ENCODE measurements at regions not wholly inside any gene's neighbourhood (a gene's known extent, or its start where the extent isn't known, plus 50 kb on each side); places are given as distances from the start of the nearest gene placed in this dataset.

DNA sequence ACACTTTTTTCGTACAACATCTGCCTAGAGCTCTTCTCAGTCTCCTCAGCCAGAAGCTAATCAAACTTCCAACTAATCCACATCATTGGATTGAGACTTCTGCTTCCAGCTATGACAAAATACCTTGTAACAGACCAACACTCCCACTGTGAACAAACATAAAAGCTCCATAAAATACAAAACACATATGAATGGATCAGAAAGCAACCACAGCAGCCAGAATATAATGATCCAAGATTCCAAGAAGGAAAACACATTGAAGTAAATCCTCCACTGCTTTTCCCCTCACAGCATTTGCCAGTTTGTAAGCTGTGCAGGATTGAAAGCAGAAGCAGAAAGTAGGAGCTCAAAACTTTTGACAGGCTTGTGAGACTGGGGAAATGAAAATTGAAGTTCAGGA is 863.2 kb downstream of the TUSC7 start:
- DNase-seq (ENCODE audit: low spot score): no peak
- in situ Hi-C loops (cut with HindIII; ENCODE audit: low sequenced_read_pairs): no loop called here

DNA sequence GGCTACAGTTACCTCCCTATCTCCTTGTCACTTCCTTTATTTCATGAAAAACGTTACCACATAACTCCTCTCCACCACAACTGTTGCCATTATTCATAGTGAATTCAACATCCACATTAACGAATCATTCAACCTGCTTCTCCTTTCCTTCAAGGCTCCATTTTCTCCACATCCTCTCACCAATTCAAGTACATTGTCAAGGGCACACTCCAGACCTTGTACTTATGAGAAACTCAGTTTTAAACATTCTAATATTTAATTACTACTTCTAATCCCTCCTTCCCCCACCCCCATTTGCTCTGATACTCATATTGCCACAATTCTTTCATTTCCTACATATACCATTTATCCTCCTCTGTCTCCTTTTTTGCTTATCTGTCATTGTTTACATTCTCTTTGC is 871.2 kb downstream of the TUSC7 start:
- no peak for DNase-seq (ENCODE audit: low spot score)
- in situ Hi-C loops (cut with HindIII; ENCODE audit: low sequenced_read_pairs): no loop called here

DNA sequence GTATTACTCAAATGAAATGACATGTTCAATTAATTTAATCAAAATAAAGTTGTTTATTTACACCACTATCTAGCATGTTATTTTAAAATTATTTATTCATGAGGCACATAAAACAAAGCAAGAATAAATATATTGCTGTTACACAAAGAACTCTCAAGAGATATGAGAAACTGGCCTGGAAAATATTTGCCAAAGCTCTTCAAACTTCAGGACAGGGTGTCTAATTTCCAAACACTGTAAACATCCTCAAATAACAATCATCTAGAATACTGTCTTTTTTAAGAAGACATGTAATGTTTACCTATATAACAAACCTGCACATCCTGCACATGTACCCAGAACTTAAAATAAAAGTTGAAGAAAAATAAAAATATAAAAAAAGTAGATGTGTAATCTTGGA is 876.6 kb downstream of the TUSC7 start:
- in situ Hi-C loops (cut with HindIII; ENCODE audit: low sequenced_read_pairs): no loop called here
- DNase-seq (ENCODE audit: low spot score): no peak

DNA sequence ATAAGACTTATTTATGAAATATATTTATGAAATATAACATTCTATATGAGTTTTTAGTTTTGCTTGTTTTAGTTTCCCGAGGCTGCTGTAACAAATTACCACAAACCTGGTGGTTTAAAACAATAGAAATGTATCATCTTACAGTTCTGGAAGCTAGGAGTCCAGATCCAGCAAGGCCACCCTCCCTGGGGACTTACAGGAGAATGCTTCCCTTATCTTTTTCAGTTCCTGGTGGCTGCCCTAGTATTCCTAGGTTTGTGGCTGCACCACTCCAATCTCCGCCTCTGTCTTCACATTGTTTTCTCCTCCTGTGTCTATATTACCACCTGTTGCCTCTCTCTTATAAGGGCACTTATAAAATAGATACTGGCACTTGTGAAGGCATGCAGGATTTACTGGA is 877.8 kb downstream of the TUSC7 start:
- no peak for DNase-seq (ENCODE audit: low spot score)
- in situ Hi-C loops (cut with HindIII; ENCODE audit: low sequenced_read_pairs): no loop called here

DNA sequence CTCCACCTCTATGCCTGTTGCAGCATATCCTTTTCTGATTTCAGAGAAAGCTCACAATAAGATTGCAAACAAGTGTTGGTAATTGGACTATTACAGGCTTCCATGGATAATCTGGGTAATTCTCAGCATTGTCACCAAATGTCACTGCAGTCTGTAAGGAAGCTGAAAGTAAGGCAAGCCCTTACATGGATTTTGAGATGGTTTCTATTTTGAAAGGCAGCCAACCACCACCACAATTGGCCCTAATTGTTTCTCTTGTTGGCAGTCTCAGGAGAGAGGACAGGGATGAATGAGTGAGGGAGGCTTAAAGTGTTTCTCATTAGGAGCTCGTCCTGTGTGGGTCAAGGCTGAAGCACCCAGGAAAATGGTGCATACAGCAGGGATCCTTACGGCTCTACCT is 879.9 kb downstream of the TUSC7 start:
- peak; percentile 12 for DNase-seq (ENCODE audit: low spot score)
- in situ Hi-C loops (cut with HindIII; ENCODE audit: low sequenced_read_pairs): no loop called here

DNA sequence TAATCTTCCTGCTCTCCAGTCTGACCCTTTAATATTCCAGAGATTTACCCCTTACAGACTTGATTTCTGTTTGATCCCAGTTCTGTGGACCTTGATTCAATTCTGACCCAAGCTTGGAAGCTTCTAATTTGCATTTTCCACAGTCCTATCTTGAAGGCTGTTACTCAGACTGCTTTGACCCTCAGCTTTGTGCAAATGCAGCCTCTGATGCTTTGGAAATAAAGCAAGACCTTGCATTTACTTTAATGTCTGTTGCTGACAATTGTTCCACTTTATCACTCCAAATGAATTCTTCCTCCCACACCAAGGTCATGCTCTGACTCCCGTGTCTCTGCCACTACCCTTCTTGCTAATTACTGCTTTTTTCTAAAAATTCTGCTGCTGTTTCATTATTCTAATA is 886.0 kb downstream of the TUSC7 start:
- in situ Hi-C loops (cut with HindIII; ENCODE audit: low sequenced_read_pairs): no loop called here
- no peak for DNase-seq (ENCODE audit: low spot score)

DNA sequence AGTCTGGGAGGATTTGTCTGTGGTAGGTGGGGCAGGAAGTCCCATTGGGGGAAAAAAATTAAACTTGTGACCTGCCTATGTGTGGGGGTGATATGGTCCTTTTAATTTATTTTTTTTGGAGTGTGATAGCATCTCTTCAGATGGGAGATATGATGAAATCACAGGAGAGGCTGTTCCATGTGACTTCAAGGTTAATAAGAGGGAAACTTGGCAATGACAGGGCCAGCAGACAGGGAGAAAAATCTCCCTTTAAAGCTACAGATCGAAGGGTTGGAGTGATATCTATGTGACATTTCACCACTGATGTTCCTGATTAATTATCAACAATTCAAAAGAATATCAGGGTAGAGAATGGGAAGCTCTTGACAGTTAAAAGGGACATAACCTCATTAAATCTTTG is 886.9 kb downstream of the TUSC7 start:
- DNase-seq (ENCODE audit: low spot score): no peak
- in situ Hi-C loops (cut with HindIII; ENCODE audit: low sequenced_read_pairs): no loop called here

DNA sequence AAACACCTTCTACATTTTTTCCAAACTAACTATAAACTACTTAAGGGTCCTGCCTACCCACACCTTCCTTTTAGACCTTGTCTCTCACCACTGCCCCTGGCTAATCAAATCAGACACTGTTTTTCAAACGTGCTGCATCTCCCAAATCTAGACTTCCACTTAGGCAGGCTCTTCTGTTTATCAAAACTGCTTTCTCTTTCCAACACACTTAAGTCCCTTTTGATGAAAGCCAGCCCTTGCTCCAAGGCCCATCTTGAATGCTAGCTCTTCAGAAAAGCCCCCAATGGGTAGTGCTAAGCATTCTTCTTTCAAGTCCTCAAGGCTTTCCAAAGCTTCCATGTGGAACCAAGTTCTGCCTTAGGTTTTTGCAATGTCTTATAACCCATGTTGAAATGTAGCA is 888.3 kb downstream of the TUSC7 start:
- no peak for DNase-seq (ENCODE audit: low spot score)
- in situ Hi-C loops (cut with HindIII; ENCODE audit: low sequenced_read_pairs): no loop called here

DNA sequence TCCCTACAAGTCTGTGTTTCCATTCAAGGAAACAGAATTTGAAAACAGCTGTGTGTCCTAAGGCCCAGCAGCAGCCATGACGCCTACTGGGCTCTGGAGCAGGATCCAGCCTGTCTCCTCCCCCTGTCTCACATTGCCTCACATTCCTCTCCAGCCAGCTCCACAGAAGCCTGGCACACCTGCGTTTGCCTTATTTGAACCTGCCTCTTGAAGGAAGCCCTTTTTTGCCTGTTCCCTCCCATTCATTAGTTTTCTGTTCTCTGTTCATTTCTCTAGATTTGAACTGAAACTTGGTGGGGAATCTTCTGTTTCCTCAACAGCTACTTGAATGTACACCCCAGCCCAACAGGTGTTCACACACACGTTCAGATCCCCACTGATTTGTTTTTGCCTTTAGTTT is 890.5 kb downstream of the TUSC7 start:
- in situ Hi-C loops (cut with HindIII; ENCODE audit: low sequenced_read_pairs): no loop called here
- no peak for DNase-seq (ENCODE audit: low spot score)

DNA sequence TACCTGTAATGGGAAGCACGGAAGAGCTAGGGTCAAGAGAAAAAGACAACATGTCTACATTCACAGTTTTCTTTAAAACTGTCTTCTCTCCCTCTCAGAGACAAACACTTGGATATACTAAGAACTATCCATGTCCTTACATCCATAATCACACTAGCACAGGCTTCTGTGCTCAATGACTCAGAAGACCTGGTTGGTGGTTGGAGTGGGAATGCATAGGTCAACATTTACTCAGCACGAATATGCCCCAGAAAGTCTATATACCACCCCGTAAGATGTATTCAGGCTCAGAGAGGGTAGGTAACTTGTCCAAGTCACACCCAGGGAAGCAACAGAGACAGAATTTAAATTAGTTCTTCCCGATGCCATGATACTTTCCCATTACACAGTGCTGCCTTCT is 891.1 kb downstream of the TUSC7 start:
- in situ Hi-C loops (cut with HindIII; ENCODE audit: low sequenced_read_pairs): no loop called here
- DNase-seq (ENCODE audit: low spot score): no peak

DNA sequence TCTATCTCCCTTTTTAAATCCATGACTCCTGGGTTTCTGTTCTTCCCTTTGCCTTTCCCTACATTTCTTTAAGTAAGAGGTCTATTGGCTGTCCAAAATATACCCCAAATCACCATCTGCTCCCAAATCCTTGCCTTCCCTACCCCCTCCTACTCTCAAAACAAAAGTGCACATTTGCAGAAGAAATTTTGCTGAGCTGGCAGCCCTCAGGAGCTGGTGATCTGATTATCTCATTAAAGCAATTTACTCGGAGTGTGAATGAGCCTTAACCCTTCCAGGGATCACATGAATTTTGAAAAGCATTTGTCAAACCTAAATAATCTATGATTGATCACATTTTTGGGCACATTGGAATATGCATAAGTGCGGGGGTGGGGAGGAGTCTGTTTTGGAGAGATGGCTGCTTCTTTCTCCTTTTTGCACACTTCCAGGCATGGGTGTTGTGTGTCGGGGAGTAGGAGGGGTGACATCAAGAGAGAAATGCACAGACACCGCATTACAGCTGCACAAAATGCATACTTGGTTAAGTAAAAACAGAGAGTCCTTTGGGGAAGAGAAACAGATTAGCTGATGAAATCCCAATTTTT is 892.6 kb downstream of the TUSC7 start:
- in situ Hi-C loops (cut with HindIII; ENCODE audit: low sequenced_read_pairs): no loop called here

DNA sequence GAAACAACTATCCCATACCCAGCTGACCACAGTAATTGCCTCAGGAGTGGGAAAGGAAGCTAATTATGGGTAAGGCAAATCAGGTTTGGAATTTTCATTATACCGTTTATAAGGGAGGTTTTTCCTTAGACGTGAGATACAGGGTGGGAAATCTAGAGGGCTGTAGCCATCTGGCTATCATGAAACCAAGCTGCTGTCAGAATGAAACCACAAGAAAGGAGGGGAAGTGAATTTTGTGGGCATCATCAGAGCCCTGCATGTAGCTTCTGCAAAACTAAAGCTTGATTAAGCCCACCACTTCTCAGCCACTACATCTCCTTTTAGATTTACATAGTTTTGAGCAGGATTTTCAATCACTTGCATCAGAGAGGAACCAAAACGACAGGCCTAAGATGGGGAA is 893.5 kb downstream of the TUSC7 start:
- in situ Hi-C loops (cut with HindIII; ENCODE audit: low sequenced_read_pairs): no loop called here
- DNase-seq (ENCODE audit: low spot score): no peak

More for the DNA sequence above, 892.6 kb downstream of the TUSC7 start:
- no peak for DNase-seq (ENCODE audit: low spot score)

DNA sequence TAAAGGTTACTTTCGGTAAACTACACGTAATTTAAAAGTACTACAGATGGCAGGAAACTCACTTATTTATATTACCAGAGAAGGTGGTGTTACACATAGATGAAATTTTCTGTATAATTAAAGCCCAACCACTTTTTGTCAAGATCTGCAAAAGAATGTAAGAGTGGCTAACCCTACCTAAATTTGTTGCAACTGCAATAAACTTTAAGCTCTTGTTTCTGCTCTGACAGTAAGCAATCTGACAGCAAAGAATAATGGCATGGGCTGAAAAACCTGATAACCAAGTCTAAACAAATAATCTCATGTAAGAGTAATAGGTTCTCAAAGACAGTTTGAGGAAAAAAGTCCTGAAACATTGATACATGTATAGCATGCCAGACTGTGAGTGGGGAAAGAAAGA is 897.3 kb downstream of the TUSC7 start:
- no peak for DNase-seq (ENCODE audit: low spot score)
- in situ Hi-C loops (cut with HindIII; ENCODE audit: low sequenced_read_pairs): no loop called here

DNA sequence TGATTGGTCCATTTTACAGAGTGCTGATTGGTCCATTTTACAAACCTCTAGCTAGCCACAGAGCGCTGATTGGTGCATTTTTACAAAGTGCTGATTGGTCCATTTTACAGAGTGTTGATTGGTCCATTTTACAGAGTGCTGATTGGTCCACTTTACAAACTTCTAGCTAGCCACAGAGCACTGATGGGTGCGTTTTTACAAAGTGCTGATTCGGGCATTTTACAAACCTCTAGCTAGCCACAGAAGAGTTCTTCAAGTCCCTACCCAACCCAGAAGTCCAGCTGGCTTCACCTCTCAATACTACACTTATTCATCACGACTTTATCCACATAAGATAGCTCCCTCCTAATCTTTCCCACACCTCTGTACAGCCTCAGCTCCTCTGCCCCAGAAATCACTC is 899.8 kb downstream of the TUSC7 start:
- in situ Hi-C loops (cut with HindIII; ENCODE audit: low sequenced_read_pairs): no loop called here
- DNase-seq (ENCODE audit: low spot score): no peak

DNA sequence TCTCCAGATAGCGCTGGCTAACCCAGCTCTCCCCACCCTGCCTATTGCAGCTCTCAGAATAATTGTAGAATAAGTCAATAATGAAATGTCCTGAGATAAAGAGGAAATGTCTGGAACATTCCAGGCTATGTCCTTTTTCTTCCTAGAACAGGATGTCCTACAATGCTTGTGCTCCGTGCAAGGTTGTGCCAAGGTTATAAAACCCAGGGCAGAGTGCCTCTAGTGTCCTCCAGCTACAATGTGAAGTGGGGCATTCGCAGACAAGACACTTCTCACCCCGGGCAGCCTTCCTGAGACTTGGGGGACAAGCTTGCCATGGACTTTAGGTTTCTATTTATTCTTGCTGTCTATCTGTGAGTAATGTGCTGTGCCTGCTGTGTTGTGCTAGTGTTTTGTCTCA is 900.6 kb downstream of the TUSC7 start:
- no peak for DNase-seq (ENCODE audit: low spot score)
- in situ Hi-C loops (cut with HindIII; ENCODE audit: low sequenced_read_pairs): no loop called here

DNA sequence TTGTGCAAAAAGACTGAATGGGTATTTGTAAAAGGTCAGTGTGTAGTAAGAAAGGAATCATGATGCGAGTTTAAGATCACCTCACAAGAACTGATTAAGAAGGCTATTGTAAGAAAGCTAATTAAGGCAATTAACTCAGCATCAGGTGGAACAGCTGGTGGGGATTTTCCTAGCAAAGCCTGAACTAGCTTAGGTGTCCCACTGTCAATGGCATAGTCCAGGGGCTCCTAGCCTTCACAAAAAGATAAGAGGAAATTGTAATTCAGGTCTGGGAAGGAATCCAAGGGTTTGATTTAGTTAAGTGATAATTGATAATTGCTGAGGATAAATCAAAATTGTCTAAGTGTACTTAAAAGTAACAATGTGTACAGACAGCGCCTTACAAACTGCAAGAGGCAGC is 901.6 kb downstream of the TUSC7 start:
- no peak for DNase-seq (ENCODE audit: low spot score)
- in situ Hi-C loops (cut with HindIII; ENCODE audit: low sequenced_read_pairs): no loop called here

DNA sequence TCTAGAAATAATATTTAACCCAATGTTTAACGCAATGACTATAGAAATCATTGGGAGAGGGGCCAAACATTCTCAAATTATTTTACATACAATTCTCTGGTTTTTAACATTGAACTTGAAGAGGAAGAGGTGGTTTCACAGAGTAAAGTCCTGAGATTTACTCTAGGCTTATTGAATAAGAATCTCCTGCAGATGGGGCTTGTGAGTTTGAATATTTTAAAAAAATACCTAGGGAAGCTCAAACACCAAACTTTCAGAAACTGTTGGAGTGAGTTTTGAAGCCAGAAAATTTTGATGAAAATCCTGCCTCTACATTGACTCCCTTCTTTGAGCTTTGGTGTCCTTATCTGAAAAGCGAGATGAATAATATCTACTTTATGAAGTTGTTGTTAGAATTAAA is 906.6 kb downstream of the TUSC7 start:
- in situ Hi-C loops (cut with HindIII; ENCODE audit: low sequenced_read_pairs): no loop called here
- no peak for DNase-seq (ENCODE audit: low spot score)

DNA sequence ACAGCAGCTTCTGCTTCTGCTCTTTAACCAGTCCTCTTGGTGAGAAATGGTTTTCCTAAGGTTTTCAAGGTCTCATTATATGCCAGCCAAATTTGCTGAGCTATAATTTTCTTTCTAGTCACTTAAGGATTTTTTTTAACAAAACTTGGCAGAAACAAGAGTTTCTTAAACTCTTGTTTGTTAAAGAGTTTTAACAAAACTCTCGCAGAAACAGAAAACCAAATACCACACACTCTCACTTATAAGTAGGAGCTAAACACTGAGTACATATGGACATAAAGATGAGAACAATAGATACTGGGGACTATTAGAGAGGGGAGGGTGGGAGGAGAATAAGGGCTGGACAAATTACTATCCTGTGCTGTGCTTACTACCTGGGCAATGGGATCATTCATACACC is 908.3 kb downstream of the TUSC7 start:
- DNase-seq (ENCODE audit: low spot score): no peak
- in situ Hi-C loops (cut with HindIII; ENCODE audit: low sequenced_read_pairs): no loop called here

DNA sequence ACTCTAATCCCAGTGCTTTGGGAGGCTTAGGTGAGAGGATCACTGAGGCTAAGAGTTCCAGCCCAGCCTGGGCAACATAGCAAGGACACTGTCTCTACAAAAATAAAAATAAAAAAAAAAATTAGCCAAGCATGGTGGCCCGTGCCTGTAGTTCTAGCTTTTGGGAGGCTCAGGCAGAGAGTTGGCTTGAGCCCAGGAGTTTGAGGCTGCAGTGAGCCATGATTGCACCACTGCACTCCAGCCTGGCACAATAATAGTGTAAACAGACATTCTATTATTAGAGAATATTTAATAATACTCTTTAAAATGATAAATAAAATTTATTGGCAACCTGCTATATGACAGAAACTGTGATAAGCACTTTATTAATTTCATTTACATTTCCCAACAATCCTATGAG is 908.9 kb downstream of the TUSC7 start:
- in situ Hi-C loops (cut with HindIII; ENCODE audit: low sequenced_read_pairs): no loop called here
- no peak for DNase-seq (ENCODE audit: low spot score)

DNA sequence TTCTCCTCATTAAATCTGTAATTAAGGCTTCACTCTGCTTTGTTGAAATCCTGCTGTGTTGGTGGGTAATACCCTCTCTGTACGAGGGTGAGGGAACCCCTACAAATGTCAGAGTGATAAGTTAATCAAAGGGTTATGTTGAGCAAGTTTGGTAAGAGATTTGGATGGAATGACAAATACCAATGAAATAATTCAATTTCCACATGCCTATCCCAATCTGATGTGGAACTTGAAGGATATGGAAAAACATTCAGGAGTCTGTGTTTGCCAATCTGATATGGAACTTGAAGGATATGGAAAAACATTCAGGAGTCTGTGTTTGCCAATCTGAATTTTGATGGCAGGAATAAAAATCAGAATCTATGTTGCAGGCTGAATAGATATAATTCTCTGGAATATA is 910.2 kb downstream of the TUSC7 start:
- in situ Hi-C loops (cut with HindIII; ENCODE audit: low sequenced_read_pairs): no loop called here
- no peak for DNase-seq (ENCODE audit: low spot score)

DNA sequence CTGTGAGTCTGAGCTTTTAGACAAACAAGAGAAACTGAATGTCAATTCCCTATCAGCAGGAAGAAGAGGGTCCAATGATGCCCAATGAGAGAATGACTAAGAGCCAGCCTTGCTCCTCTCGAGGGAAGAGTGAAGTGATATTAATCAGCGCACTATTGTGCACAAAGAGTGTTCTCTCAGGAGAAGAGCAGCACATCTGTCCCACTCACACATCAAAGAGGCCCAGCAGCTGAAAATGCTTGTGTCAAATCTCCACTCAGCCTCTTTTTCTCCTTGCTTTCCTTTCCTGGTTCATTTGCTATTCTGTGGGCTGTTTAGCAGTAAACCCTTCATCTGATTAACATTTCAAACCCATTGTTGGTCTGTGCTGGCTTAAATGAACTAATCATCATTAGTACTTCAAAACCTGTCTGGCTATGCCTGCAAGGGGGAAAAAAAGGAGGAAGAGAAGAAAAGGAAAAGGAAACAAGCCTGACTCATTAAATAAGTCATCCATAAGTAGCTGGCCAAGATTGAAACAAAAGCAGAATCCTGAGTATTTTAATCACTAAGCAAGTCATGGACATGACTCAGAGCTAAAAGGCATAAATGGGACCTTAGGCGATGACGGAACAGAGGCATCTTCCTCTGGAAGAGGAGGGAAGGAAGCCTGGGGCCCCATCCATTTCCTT is 912.7 kb downstream of the TUSC7 start:
- DNase-seq (ENCODE audit: low spot score): no peak
- in situ Hi-C loops (cut with HindIII; ENCODE audit: low sequenced_read_pairs): no loop called here

DNA sequence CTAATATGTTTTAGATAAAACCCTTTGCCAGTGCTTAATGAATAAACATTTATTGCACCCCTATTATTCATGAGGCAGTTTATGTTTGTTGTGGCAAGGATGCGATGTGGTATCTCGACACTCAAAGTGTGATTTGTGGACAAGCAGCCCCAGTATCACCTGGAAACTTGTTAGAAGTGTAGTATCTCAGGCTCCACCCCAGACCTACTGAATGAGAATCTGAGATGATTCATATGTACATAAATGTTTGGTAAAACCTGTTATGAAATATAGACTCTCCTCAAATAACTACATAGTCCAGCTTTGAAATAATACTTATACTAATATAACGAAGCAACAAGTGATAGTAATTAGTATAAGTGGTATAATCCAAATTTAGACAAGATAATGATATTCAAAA is 914.8 kb downstream of the TUSC7 start:
- DNase-seq (ENCODE audit: low spot score): no peak
- in situ Hi-C loops (cut with HindIII; ENCODE audit: low sequenced_read_pairs): no loop called here

All from G401 (cell line).